WTC11 (cell line): ENCODE measurements at regions not wholly inside any gene's neighbourhood (a gene's known extent, or its start where the extent isn't known, plus 50 kb on each side); places are given as distances from the start of the nearest gene placed in this dataset.

Experiments
- ATAC-seq: fragments of 200-7000 bp; cut with Tn5 transposase; 2 replicates; pipeline ENCODE4 v1.10.0; 2021; ENCODE audit warnings: mild to moderate bottlenecking, moderate library complexity
- CTCF ChIA-PET: fragments of 300-600 bp; sonication (Branson Sonifier 250); formaldehyde crosslinking; loops from one replicate; lab custom pipeline; 2021; ENCODE audit warnings: antibody characterized with exemption; lab: Charles Lee
- POLR2A ChIA-PET: fragments of 350-600 bp; sonication (Branson Sonifier 250); formaldehyde crosslinking; loops from one replicate; lab custom pipeline; 2021; ENCODE audit warnings: antibody characterized with exemption; lab: Charles Lee
- DNase-seq: peaks from one replicate; pipeline ENCODE4 v3.0.0; 2021; ENCODE audit warnings: low spot score
- H3K27ac Mint-ChIP-seq: 2 replicates; pipeline ENCODE4 v1.8.0; 2021; ENCODE audit warnings: mixed read lengths
- H3K27me3 Mint-ChIP-seq: 2 replicates; pipeline ENCODE4 v1.8.0; 2021; ENCODE audit warnings: low read depth, mild to moderate bottlenecking, moderate library complexity, mixed read lengths
- H3K36me3 Mint-ChIP-seq: 2 replicates; pipeline ENCODE4 v1.8.0; 2021; ENCODE audit warnings: mixed read lengths
- H3K4me1 Mint-ChIP-seq: 2 replicates; pipeline ENCODE4 v1.8.0; 2022; ENCODE audit warnings: mixed read lengths
- H3K4me3 Mint-ChIP-seq: 2 replicates; pipeline ENCODE4 v1.8.0; 2021; ENCODE audit warnings: mild to moderate bottlenecking, moderate library complexity, mixed read lengths
- H3K9me3 Mint-ChIP-seq: 2 replicates; pipeline ENCODE4 v1.8.0; 2021; ENCODE audit warnings: mixed read lengths
- ELF4 ChIP-seq: sonication (generic); formaldehyde crosslinking; IDR thresholded peaks from 2 replicates; pipeline ENCODE4 v1.8.1; 2022; ENCODE audit warnings: low read depth, mild to moderate bottlenecking, moderate library complexity, missing genetic modification reagents
- EMX1 ChIP-seq: fragments of 250-450 bp; sonication (Bioruptor Pico); IDR thresholded peaks from 2 replicates; pipeline ENCODE4 v1.8.0; 2021; ENCODE audit warnings: mild to moderate bottlenecking
- FOXP1 ChIP-seq: sonication (generic); formaldehyde crosslinking; IDR thresholded peaks from 2 replicates; pipeline ENCODE4 v1.8.0; 2022; ENCODE audit warnings: missing genetic modification reagents, mild to moderate bottlenecking, moderate library complexity, borderline replicate concordance
- GRHL2 ChIP-seq: fragments of 250-450 bp; sonication (Bioruptor Pico); IDR thresholded peaks from 2 replicates; pipeline ENCODE4 v1.8.0; 2022; ENCODE audit warnings: mild to moderate bottlenecking, moderate library complexity; ENCODE audit not compliant: insufficient replicate concordance, severe bottlenecking
- HMGA2 ChIP-seq: fragments of 250-450 bp; sonication (Bioruptor Pico); IDR thresholded peaks from 2 replicates; pipeline ENCODE4 v1.4.0; 2021; ENCODE audit warnings: mild to moderate bottlenecking, moderate library complexity
- NFATC4 ChIP-seq: fragments of 250-450 bp; sonication (Bioruptor Pico); IDR thresholded peaks from 2 replicates; pipeline ENCODE4 v1.9.0; 2021; ENCODE audit warnings: mild to moderate bottlenecking
- NFYB ChIP-seq: sonication (generic); formaldehyde crosslinking; conservative IDR thresholded peaks from 2 replicates; pipeline ENCODE4 v1.8.0; 2022; ENCODE audit warnings: low read depth, missing genetic modification reagents
- SOX15 ChIP-seq: fragments of 250-450 bp; sonication (Bioruptor Pico); IDR thresholded peaks from 2 replicates; pipeline ENCODE4 v1.9.0; 2021; ENCODE audit warnings: mild to moderate bottlenecking
- SP1 ChIP-seq: sonication (generic); formaldehyde crosslinking; conservative IDR thresholded peaks from 2 replicates; pipeline ENCODE4 v1.8.1; 2022; ENCODE audit warnings: missing genetic modification reagents
- TCF7 ChIP-seq: sonication (generic); formaldehyde crosslinking; IDR thresholded peaks from 2 replicates; pipeline ENCODE4 v1.8.0; 2022; ENCODE audit warnings: mild to moderate bottlenecking, low read depth, missing genetic modification reagents, moderate library complexity
- ZNF416 ChIP-seq: fragments of 250-450 bp; sonication (Bioruptor Pico); IDR thresholded peaks from 2 replicates; pipeline ENCODE4 v1.9.0; 2021; ENCODE audit warnings: mild to moderate bottlenecking, inconsistent platforms
- TF ChIP-seq, protein P1 (sequence below): sonication (generic); formaldehyde crosslinking; IDR thresholded peaks from 2 replicates; pipeline ENCODE4 v1.8.0; 2022; ENCODE audit warnings: mild to moderate bottlenecking, missing genetic modification reagents
- TF ChIP-seq, protein P2 (sequence below): sonication (generic); formaldehyde crosslinking; IDR thresholded peaks from 2 replicates; pipeline ENCODE4 v1.8.0; 2022; ENCODE audit warnings: mild to moderate bottlenecking, missing genetic modification reagents
- TF ChIP-seq, protein P3 (sequence below): sonication (generic); formaldehyde crosslinking; conservative IDR thresholded peaks from 2 replicates; pipeline ENCODE4 v1.8.1; 2022; ENCODE audit warnings: mild to moderate bottlenecking, missing genetic modification reagents
- TF ChIP-seq, protein P4 (sequence below): sonication (generic); formaldehyde crosslinking; IDR thresholded peaks from 2 replicates; pipeline ENCODE4 v1.8.0; 2022; ENCODE audit warnings: mild to moderate bottlenecking, missing genetic modification reagents
- TF ChIP-seq, protein P5 (sequence below): fragments of 250-450 bp; sonication (Bioruptor Pico); conservative IDR thresholded peaks from 2 replicates; pipeline ENCODE4 v1.9.0; 2021; ENCODE audit warnings: mild to moderate bottlenecking
- TF ChIP-seq, protein P6 (sequence below): sonication (generic); formaldehyde crosslinking; conservative IDR thresholded peaks from 2 replicates; pipeline ENCODE4 v1.8.1; 2023; ENCODE audit warnings: mild to moderate bottlenecking, low read depth, missing genetic modification reagents, moderate library complexity

DNA sequence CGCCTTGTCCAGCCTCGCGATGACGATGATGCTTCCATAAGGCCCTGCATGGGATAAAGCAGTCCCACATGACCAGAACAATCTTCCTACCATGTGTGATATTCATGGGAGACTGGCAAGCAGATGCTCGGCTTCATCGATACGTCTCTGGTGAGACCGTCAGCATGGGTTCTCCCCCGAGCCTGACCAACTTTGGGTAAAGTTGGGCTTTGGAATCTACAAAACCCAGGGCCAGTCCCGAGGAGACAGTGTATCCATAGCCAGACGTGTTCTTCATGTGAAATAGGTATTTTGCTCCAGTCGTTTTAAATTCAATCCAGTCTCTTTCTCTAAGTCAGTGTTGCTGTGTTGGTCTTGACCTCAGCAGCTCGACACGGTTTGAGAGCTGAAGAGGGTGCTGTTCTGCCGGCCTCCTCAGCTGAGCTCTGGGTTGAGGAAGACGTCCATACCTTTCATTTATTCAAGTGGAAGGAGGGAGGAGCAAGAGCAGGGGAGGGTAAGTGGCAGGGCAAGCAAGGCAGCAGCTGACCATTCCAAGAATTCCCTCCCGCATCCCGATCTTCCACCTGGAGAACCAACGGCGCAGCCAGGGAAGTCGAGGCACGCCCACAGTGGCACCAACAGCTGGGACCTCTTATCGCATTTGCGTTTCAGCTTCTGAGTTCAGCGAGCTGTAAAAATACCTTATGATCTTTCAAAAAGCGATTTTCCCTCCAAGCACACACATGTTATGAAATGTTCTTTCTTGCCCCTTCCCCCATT, 64.0 kb upstream of the THBS2 start:
- no peak overlapping the region for H3K4me3 Mint-ChIP-seq
- no peaks in the 10 kb centered on the region; the same call in 1 of the 2 replicates for H3K27me3 Mint-ChIP-seq
- H3K9me3 Mint-ChIP-seq = no peaks in the 10 kb centered on the region
- ATAC-seq (no peak), DNase-seq (no peak)
- no peak for TF ChIP-seq ZNF416 (CRISPR knock-in tag)
- TF ChIP-seq, protein P1, sequence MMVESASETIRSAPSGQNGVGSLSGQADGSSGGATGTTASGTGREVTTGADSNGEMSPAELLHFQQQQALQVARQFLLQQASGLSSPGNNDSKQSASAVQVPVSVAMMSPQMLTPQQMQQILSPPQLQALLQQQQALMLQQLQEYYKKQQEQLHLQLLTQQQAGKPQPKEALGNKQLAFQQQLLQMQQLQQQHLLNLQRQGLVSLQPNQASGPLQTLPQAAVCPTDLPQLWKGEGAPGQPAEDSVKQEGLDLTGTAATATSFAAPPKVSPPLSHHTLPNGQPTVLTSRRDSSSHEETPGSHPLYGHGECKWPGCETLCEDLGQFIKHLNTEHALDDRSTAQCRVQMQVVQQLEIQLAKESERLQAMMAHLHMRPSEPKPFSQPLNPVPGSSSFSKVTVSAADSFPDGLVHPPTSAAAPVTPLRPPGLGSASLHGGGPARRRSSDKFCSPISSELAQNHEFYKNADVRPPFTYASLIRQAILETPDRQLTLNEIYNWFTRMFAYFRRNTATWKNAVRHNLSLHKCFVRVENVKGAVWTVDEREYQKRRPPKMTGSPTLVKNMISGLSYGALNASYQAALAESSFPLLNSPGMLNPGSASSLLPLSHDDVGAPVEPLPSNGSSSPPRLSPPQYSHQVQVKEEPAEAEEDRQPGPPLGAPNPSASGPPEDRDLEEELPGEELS (CRISPR knock-in tag) = no peak
- TF ChIP-seq, protein P2, sequence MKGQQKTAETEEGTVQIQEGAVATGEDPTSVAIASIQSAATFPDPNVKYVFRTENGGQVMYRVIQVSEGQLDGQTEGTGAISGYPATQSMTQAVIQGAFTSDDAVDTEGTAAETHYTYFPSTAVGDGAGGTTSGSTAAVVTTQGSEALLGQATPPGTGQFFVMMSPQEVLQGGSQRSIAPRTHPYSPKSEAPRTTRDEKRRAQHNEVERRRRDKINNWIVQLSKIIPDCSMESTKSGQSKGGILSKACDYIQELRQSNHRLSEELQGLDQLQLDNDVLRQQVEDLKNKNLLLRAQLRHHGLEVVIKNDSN (CRISPR knock-in tag) = no peak
- H3K27ac Mint-ChIP-seq = no peak overlapping the region
- H3K36me3 Mint-ChIP-seq = no peaks in the 10 kb centered on the region
- 0 out of 2 replicates have a peak, but pooled peaks cover 2% of the 10 kb centered on the region for H3K4me1 Mint-ChIP-seq
- ChIA-PET POLR2A (no interaction called here), CTCF (no interaction called here)

DNA sequence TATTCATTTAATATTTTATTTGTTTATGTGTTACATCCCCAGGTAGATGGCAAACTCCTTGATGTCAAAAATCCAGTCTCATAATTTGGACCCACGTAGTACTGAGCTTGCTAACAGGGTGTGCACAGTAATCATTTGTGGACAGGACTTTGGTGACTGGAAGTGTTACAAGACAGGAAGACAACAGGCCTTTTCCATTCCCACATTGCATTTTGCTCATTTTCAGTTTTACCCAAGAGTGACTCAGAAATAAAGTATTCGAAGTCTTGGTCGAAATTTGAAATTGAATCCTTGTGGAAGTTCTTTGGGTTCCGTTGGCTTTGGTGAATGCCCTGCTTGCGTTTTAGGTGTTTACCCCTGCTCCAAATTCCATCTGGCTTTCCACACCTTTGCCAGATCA, 63.0 kb upstream of the THBS2 start:
- no peak overlapping the region for H3K4me3 Mint-ChIP-seq
- POLR2A ChIA-PET = no interaction called here
- TF ChIP-seq, protein P3, sequence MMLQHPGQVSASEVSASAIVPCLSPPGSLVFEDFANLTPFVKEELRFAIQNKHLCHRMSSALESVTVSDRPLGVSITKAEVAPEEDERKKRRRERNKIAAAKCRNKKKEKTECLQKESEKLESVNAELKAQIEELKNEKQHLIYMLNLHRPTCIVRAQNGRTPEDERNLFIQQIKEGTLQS = no peak
- TF ChIP-seq, all 79 proteins: peak for 0
- ATAC-seq (no peak), DNase-seq (no peak)
- Mint-ChIP-seq H3K36me3 (no peaks in the 10 kb centered on the region), H3K9me3 (0 out of 2 replicates have a peak, but pooled peaks cover 1% of the 10 kb centered on the region), H3K27ac (no peak overlapping the region), H3K4me1 (0 out of 2 replicates have a peak, but pooled peaks cover 2% of the 10 kb centered on the region), H3K27me3 (no peaks in the 10 kb centered on the region; the same call in 1 of the 2 replicates)
- CTCF ChIA-PET = no interaction called here

DNA sequence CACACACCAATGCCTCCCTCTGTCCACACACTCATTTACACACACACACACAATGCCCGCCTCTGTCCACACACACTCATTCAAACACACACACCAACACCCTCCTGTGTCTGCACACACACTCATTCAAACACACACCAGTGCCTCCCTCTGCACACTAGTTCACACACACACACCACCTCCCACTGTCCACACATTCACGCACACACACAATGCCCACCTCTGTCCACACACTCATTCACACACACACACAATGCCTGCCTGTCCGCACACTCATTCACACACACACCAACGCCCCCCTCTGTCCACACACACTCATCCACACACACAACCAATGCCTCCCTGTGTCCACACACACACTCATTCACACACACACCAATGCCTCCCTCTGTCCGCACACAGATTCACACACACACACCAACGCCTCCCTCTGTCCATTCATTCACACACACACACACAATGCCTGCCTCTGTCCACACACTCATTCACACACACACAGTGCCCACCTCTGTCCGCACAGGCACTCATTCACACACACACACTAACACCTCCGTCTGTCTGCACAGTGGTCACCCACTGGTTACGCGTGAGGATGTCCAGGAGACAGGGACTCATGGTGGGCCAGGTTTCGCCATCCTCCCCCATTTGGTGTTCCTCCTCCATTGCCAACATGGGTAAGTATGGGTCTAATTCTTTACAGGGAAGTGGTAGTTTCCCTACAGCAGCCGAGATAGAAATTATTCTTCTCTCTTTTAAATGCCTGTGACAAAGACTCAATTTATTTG, 62.4 kb upstream of the THBS2 start:
- H3K36me3 Mint-ChIP-seq = no peaks in the 10 kb centered on the region
- no peak overlapping the region for H3K4me3 Mint-ChIP-seq
- ChIA-PET POLR2A (no interaction called here), CTCF (no interaction called here)
- ATAC-seq (no peak), DNase-seq (no peak)
- H3K9me3 Mint-ChIP-seq = 0 out of 2 replicates have a peak, but pooled peaks cover 4% of the 10 kb centered on the region
- no peaks in the 10 kb centered on the region for H3K27me3 Mint-ChIP-seq
- no peak overlapping the region for H3K27ac Mint-ChIP-seq
- 0 out of 2 replicates have a peak, but pooled peaks cover 2% of the 10 kb centered on the region for H3K4me1 Mint-ChIP-seq
- TF ChIP-seq NFATC4 (no peak), GRHL2 (CRISPR knock-in tag) (no peak), ELF4 (CRISPR knock-in tag) (no peak), HMGA2 (CRISPR knock-in tag) (no peak), SP1 (CRISPR knock-in tag) (no peak), FOXP1 (CRISPR knock-in tag) (no peak), SOX15 (CRISPR knock-in tag) (no peak), NFYB (CRISPR knock-in tag) (no peak), EMX1 (CRISPR knock-in tag) (no peak), TCF7 (no peak)
- TF ChIP-seq, protein P4, sequence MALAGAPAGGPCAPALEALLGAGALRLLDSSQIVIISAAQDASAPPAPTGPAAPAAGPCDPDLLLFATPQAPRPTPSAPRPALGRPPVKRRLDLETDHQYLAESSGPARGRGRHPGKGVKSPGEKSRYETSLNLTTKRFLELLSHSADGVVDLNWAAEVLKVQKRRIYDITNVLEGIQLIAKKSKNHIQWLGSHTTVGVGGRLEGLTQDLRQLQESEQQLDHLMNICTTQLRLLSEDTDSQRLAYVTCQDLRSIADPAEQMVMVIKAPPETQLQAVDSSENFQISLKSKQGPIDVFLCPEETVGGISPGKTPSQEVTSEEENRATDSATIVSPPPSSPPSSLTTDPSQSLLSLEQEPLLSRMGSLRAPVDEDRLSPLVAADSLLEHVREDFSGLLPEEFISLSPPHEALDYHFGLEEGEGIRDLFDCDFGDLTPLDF (CRISPR knock-in tag) = no peak
- TF ChIP-seq, protein P5, sequence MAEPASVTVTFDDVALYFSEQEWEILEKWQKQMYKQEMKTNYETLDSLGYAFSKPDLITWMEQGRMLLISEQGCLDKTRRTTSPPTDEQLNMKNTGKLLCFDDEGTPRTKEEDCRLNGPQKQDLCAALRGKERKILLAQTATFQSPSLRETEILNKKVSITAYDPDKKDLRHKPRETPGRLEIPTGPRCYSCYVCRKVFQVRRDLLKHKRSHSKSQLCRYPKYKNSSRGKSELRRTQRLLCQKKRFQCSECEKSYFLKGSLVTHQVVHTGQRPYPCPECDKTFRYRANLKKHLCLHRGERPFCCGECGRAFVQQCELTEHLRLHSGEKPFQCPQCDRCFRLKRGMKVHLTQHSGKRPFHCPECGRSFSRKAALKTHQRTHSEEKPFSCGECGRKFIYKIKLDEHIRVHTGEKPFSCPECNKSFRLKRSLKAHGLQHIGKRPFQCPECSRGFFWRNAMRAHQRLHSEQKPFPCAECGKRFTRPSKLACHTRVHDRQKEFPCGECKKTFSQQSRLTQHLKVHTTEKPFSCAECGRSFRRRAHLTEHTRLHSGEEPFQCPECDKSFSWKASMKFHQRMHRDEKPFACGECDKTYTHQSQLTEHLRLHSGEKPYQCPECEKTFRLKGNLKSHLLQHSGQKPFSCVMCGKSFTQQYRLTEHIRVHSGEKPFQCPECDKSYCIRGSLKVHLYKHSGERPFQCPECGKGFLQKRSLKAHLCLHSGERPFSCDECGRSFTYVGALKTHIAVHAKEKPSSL (CRISPR knock-in tag) = no peak
- TF ChIP-seq, protein P2 (CRISPR knock-in tag) = no peak
- TF ChIP-seq, protein P6, sequence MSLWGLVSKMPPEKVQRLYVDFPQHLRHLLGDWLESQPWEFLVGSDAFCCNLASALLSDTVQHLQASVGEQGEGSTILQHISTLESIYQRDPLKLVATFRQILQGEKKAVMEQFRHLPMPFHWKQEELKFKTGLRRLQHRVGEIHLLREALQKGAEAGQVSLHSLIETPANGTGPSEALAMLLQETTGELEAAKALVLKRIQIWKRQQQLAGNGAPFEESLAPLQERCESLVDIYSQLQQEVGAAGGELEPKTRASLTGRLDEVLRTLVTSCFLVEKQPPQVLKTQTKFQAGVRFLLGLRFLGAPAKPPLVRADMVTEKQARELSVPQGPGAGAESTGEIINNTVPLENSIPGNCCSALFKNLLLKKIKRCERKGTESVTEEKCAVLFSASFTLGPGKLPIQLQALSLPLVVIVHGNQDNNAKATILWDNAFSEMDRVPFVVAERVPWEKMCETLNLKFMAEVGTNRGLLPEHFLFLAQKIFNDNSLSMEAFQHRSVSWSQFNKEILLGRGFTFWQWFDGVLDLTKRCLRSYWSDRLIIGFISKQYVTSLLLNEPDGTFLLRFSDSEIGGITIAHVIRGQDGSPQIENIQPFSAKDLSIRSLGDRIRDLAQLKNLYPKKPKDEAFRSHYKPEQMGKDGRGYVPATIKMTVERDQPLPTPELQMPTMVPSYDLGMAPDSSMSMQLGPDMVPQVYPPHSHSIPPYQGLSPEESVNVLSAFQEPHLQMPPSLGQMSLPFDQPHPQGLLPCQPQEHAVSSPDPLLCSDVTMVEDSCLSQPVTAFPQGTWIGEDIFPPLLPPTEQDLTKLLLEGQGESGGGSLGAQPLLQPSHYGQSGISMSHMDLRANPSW (CRISPR knock-in tag) = no peak
